Suppressor macrophage treated with lipopolysaccharide for 1 hour (primary cell): ENCODE measurements at regions not wholly inside any gene's neighbourhood (a gene's known extent, or its start where the extent isn't known, plus 50 kb on each side); places are given as distances from the start of the nearest gene placed in this dataset.
"Not testable (repeated sequence)": the region's sequence is repeated elsewhere in the genome, so short reads cannot be mapped to it uniquely, and the experiment has no call there.

Experiments
- DNase-seq, 3 donors: peaks; one replicate each; pipeline ENCODE4 v3.0.0-alpha.2; 2020 to 2022

DNA sequence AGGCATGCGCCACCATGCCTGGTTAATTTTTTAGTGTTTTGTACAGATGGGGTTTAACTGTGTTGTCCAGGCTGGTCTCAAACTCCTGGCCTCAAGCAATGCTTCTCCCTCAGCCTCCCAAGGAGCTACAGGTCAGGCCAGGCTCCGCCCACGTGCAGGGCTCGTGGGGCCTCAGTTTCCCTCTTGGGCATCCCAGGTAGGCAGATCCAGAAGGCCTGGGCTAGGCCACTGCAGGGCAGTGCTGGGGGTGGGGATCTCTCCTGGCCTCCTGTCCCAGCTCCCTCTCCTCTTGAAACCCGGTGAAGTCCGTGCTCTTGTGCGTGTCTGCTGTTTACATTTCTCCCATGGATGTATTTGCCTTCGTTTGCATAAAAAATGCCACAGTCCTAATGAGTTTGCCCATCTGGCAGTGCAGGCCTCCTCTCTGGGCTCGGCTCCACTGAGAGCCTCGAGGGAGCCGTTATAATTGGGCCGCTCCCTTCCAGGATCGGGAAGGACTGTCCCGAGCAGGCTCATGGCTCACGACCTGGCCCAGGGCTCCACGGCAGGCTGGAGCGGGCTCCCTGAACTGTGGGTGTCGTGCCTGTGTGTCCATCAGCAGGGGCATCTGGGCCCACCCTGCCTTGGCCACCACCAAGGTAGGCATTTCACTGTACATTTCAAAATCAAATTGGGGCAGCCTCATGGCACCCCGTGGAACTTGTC, 52.6 kb upstream of the RUFY1 start:
- DNase-seq: no peak

GRCh38 chr5:179495906-179496455, 54.4 kb upstream of the RUFY1 start:
- DNase-seq: no peak

- DNase-seq: no peak
Measured at GRCh38 chr5:179494774-179495526, 55.4 kb upstream of the RUFY1 start.

- DNase-seq: peak; percentile 32 to 56 (median 32)
Measured at GRCh38 chr5:179488975-179489374, 61.4 kb upstream of the RUFY1 start.

GRCh38 chr5:179488491-179488890, 61.9 kb upstream of the RUFY1 start:
- DNase-seq: no peak

DNA sequence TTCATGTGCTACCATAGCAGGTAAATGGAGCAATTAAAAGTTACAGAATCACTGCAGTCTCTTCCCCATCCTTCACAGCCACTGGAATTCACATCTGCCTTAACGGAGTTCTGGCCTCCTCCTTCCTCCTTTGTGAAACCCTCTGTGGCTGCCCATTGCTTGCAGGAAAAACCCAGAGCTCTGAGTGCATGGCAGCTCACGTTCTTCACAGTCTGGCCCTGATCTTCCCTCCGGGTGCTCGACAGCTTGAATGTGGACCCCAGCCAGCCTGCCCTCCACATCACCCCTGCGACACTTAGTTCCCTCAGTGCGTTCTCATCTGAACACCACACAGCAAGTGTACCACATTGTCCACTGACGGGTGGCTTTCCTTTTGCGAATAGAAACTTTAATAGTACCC, 63.2 kb upstream of the RUFY1 start:
- DNase-seq: no peak

- no peak for DNase-seq
Measured at GRCh38 chr5:179486596-179487051, 63.7 kb upstream of the RUFY1 start.

- DNase-seq: no peak
Measured at GRCh38 chr5:179485845-179486575, 64.3 kb upstream of the RUFY1 start.

- no peak for DNase-seq
Measured at GRCh38 chr5:179484761-179485160, 65.6 kb upstream of the RUFY1 start.

- DNase-seq: no peak
Measured at GRCh38 chr5:179484201-179484600, 66.2 kb upstream of the RUFY1 start.

GRCh38 chr5:179478624-179479023, 71.7 kb upstream of the RUFY1 start:
- no peak for DNase-seq

GRCh38 chr5:179475208-179475751, 75.1 kb upstream of the RUFY1 start:
- peak; percentile 26 to 37 (median 33) for DNase-seq

DNA sequence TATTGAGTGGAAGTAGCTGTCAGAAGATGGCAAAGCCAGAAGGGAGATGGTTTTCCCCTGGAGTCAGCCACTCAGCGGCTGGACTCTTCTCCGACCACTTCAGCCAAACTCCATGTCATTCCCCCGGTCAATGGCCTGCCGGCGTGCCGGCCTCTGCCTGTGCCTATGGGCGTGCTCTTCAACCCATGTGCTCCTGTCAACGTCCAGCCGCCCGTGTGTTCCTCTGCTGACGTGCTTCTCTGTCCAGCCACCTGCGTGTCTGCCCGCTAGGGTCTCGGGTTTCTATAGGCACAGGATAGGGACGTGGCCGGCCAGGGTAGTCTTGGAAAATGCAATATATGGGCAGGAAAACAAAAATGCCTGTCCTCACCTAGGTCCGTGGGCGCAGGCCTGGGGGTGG, 77.7 kb upstream of the RUFY1 start:
- DNase-seq: no peak

DNA sequence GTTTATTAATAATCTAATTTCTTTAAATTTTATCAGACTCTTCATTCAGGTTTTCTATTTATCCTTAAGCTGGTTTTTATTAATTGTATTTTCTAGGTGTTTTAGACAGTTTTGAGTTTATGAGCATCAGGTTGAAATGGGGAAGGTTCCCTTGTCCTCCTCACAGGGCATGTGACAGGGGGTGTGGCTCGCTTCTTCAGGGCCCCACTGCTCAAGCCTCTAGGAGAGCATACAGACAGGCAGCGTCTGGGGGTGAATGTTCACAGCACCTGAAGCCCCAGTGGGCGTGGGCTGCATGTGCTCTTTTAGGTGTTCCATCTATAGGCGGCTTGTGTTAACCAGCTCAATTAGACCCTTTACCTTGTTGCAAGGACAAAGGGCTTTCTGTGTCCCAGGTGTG, 78.2 kb upstream of the RUFY1 start:
- DNase-seq: no peak

GRCh38 chr5:179470201-179470600, 80.2 kb upstream of the RUFY1 start:
- DNase-seq: no peak

DNA sequence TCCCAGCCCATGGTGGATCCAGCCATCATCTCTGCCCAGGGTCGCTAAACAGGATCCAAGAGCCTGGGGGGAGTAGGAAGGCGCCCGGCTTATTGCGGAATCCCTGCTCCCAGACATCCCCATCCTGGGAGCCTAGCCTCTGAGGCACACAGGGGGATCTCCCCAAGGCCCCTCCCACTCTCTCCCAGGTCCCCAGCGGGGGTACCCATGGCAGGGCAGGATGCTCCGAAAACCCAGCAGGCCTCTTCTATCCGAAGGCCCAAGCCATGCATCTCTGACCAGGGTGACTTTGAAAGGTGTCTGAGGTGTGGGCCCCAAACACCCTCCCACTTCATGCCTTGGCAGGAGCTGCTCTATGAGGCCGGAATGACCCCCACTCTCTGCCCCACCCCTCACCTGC, 81.7 kb upstream of the RUFY1 start:
- no peak for DNase-seq

DNA sequence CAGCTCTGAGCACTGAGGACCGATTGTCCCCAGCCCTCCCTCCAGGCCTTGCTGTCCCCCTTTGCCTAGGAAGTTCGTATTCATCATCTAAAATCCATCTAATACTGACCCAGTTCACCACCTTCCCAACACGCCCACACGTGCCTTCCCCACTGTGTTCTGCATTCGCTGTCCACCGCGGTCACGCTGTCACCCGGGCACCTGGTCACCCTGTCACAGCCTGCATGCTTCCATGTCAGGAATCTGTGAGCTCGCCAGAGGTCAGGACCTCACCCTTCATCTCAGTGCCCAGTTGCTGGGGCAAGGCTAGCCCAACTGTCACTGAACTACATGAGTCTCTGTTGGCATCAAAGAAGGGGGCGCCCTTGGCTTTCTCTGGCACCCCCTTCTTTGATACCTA, 82.9 kb upstream of the RUFY1 start:
- no peak for DNase-seq

- no peak for DNase-seq
Measured at GRCh38 chr5:179464631-179465030, 85.7 kb upstream of the RUFY1 start.

DNA sequence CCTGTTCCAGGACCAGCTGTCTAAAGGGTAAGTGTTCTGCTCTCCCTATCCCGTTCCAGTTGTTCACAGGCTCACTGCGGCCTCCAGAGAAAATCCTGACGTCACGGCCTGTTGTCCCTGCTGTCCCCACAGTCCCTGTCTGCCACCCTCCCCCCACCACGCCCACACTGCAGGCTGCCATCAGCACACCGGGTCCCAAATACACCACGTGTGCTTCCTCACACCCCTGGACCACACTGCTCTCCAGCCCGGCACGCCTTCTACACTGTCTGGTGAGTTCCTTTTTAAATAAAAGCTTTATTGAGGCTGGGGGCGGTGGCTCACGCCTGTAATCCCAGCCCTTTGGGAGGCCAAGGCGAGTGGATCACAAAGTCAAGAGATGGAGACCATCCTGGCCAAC, 88.3 kb upstream of the RUFY1 start:
- DNase-seq: no peak

DNA sequence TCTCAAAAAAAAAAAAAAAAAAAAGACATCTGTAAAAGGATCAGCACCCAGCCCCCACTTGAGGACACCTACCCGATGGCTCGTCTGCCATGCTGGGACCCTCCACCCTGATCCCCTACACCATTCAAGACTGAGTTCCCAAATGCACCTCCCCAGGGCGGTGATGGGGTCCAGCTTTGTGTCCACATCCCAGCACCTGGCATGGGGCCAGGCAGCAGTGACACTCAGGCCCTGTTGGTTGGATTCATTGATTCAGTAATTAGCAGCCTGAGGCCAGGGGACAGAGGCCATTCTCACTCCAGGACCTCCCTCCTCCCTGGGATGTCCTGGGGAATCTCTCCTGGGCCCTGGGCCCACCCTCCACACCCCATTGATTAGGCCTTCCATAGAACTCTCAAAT, 88.8 kb upstream of the RUFY1 start:
- no peak for DNase-seq

- DNase-seq: no peak
Measured at GRCh38 chr5:179459771-179460170, 90.6 kb upstream of the RUFY1 start.

GRCh38 chr5:179457612-179458011, 92.7 kb upstream of the RUFY1 start:
- no peak for DNase-seq

DNA sequence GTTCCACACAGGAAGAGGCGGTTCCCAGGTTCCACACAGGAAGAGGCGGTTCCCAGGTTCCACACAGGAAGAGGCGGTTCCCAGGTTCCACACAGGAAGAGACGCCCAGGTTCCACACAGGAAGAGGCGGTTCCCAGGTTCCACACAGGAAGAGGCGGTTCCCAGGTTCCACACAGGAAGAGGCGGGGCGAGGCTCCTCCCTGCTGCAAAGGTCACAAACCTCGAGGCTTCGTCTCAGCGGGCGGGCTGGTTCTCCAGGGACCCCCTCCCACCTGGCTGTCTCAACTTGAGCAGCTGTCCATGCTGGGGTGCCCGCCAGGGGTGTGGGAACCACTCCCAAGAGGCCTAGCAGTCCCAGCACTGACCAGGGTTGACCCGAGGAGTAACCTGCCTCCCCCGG, 94.3 kb upstream of the RUFY1 start:
- DNase-seq: not testable (repeated sequence)
